SH-SY5Y (cell line): ENCODE measurements at regions not wholly inside any gene's neighbourhood (a gene's known extent, or its start where the extent isn't known, plus 50 kb on each side); places are given as distances from the start of the nearest gene placed in this dataset.

Experiments
- GATA2 ChIP-seq: IDR thresholded peaks from 2 replicates; pipeline ENCODE4 v1.6.1; 2011; ENCODE audit warnings: mild to moderate bottlenecking, low read depth, low read length
- GATA3 ChIP-seq: IDR thresholded peaks from 2 replicates; pipeline ENCODE4 v1.6.1; 2011; ENCODE audit warnings: low read depth, mild to moderate bottlenecking, low read length, moderate library complexity

- TF ChIP-seq GATA3 (no peak), GATA2 (no peak)
Observed at GRCh38 chr1:233722212-233722979, 108.5 kb downstream of the KCNK1 start.
